ENCODE measurements at regions not wholly inside any gene's neighbourhood (a gene's known extent, or its start where the extent isn't known, plus 50 kb on each side); places are given as distances from the start of the nearest gene placed in this dataset.

DNA sequence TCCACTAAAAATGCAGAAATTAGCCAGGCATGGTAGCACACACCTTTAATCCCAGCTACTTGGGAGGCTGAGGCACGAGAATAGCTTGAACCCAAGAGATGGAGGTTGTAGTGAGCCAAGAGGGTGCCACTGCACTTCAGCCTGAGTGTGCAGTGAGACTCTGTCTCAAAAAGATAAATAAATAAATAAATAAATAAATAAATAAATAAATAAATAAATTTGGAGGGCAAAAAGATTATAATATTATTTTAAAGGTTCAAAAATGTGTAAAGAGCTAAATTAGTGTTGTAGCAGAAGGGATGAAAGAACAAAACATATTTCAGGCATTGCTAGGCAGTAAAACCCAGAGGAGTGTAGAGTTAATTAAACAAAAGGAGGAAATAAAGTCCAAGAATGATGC lies 1136.4 kb upstream of the CDH2 start:
- Histone ChIP-seq H4K20me1 (ENCODE audit: control insufficient read depth, insufficient read depth, low read length, poor library complexity, severe bottlenecking) (no peaks in the 10 kb centered on the region), H2AFZ (ENCODE audit: insufficient read depth, low read depth, low read length, poor library complexity, severe bottlenecking) (no peak overlapping the region), H3K27me3 (replicated peaks in 1 of 4; ENCODE audit: control extremely low read depth in 1 of 4, control insufficient read depth in 3 of 4, insufficient read depth in 4 of 4, low read length in 3 of 4) (no peaks in the 10 kb centered on the region), H3K9ac (ENCODE audit: low read length) (no peak overlapping the region), H3K79me2 (ENCODE audit: control insufficient read depth, insufficient read depth, low read length) (no peaks in the 10 kb centered on the region), H3K27ac (ENCODE audit: low read length in 2 of 2) (no peak overlapping the region), H3K4me3 (ENCODE audit: control extremely low read depth in 1 of 5, extremely low read depth in 1 of 5, insufficient read depth in 1 of 5, low read depth in 2 of 5, low read length in 4 of 5) (no peak overlapping the region), H3K4me2 (replicated peaks; ENCODE audit: low read depth, low read length, poor library complexity, severe bottlenecking) (no peak overlapping the region), H3K9me3 (ENCODE audit: control extremely low read depth in 1 of 3, control insufficient read depth in 2 of 3, insufficient read depth in 1 of 3, low read length in 2 of 3) (no peaks in the 10 kb centered on the region), H3K36me3 (replicated peaks in 1 of 2; ENCODE audit: control extremely low read depth in 1 of 2, control insufficient read depth in 1 of 2, extremely low read depth in 1 of 2, insufficient read depth in 2 of 2, low read length in 1 of 2) (no peaks in the 10 kb centered on the region), H3K4me1 (ENCODE audit: control insufficient read depth in 2 of 2, insufficient read depth in 2 of 2, low read length in 2 of 2) (no peaks in the 10 kb centered on the region)
- no CpG with 5 or more reads among the region's 1 CpG for WGBS (ENCODE audit: insufficient coverage)
- Mint-ChIP-seq H3K27ac (no peak overlapping the region), H3K9me3 (ENCODE audit: insufficient read depth) (peaks cover 2% of the 10 kb centered on the region), H3K4me3 (no peak overlapping the region), H3K4me1 (no peaks in the 10 kb centered on the region), H3K27me3 (no peaks in the 10 kb centered on the region)
- DNase-seq: no peak
- CTCF ChIA-PET: no interaction called here
- no peak for ATAC-seq (ENCODE audit: low read depth)
- POLR2A ChIA-PET: no interaction called here
- TF ChIP-seq, protein P1, sequence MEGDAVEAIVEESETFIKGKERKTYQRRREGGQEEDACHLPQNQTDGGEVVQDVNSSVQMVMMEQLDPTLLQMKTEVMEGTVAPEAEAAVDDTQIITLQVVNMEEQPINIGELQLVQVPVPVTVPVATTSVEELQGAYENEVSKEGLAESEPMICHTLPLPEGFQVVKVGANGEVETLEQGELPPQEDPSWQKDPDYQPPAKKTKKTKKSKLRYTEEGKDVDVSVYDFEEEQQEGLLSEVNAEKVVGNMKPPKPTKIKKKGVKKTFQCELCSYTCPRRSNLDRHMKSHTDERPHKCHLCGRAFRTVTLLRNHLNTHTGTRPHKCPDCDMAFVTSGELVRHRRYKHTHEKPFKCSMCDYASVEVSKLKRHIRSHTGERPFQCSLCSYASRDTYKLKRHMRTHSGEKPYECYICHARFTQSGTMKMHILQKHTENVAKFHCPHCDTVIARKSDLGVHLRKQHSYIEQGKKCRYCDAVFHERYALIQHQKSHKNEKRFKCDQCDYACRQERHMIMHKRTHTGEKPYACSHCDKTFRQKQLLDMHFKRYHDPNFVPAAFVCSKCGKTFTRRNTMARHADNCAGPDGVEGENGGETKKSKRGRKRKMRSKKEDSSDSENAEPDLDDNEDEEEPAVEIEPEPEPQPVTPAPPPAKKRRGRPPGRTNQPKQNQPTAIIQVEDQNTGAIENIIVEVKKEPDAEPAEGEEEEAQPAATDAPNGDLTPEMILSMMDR (IDR thresholded peaks at IDR 0.05): no peak
- no peak for TF ChIP-seq EZH2 (IDR thresholded peaks at IDR 0.05; ENCODE audit: borderline replicate concordance, insufficient read depth, low read depth, low read length, poor library complexity, severe bottlenecking)
- intact Hi-C loops (cut with micrococcal nuclease): no loop called here

DNA sequence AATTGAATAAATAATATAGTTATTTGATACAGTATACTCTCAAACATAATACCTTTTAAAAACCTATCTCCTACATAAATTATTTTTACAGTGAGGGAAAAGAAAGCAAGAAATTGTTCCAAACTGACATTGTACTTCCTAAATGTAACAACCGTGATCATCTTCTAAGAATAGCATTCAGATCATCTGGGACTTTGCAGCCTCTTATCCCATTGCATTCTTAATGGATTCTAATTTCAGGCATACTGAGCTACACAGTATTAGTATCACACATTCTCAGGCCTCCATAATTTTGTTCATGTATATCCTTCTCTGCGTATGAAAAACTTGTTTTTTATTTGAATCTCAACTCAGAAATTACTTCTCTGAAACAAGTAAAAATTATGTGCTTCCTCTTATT lies 1134.7 kb upstream of the CDH2 start:
- POLR2A ChIA-PET: no interaction called here
- H3K27ac ChIP-seq (ENCODE audit: low read length in 2 of 2): no peak overlapping the region
- intact Hi-C loops (cut with micrococcal nuclease): no loop called here
- Mint-ChIP-seq H3K27me3 (no peaks in the 10 kb centered on the region), H3K4me3 (no peak overlapping the region), H3K9me3 (ENCODE audit: insufficient read depth) (peaks cover 2% of the 10 kb centered on the region), H3K4me1 (no peaks in the 10 kb centered on the region), H3K27ac (no peak overlapping the region)
- H3K4me1 ChIP-seq (ENCODE audit: control insufficient read depth in 2 of 2, insufficient read depth in 2 of 2, low read length in 2 of 2): no peaks in the 10 kb centered on the region
- no peaks in the 10 kb centered on the region for H4K20me1 ChIP-seq (ENCODE audit: control insufficient read depth, insufficient read depth, low read length, poor library complexity, severe bottlenecking)
- no peak overlapping the region for H3K9ac ChIP-seq (ENCODE audit: low read length)
- H3K9me3 ChIP-seq (ENCODE audit: control extremely low read depth in 1 of 3, control insufficient read depth in 2 of 3, insufficient read depth in 1 of 3, low read length in 2 of 3): no peaks in the 10 kb centered on the region
- CTCF ChIA-PET: no interaction called here
- H3K79me2 ChIP-seq (ENCODE audit: control insufficient read depth, insufficient read depth, low read length): no peaks in the 10 kb centered on the region
- H3K4me2 ChIP-seq (replicated peaks; ENCODE audit: low read depth, low read length, poor library complexity, severe bottlenecking): no peak overlapping the region
- no peaks in the 10 kb centered on the region for H3K27me3 ChIP-seq (replicated peaks in 1 of 4; ENCODE audit: control extremely low read depth in 1 of 4, control insufficient read depth in 3 of 4, insufficient read depth in 4 of 4, low read length in 3 of 4)
- no peak for ATAC-seq (ENCODE audit: low read depth)
- TF ChIP-seq, protein P1 (IDR thresholded peaks at IDR 0.05): no peak
- TF ChIP-seq EZH2 (IDR thresholded peaks at IDR 0.05; ENCODE audit: borderline replicate concordance, insufficient read depth, low read depth, low read length, poor library complexity, severe bottlenecking): no peak
- 89% methylated on average over 1 of the region's 2 CpGs for WGBS (ENCODE audit: insufficient coverage)
- no peak for DNase-seq
- no peak overlapping the region for H3K4me3 ChIP-seq (ENCODE audit: control extremely low read depth in 1 of 5, extremely low read depth in 1 of 5, insufficient read depth in 1 of 5, low read depth in 2 of 5, low read length in 4 of 5)
- no peak overlapping the region for H2AFZ ChIP-seq (ENCODE audit: insufficient read depth, low read depth, low read length, poor library complexity, severe bottlenecking)
- no peaks in the 10 kb centered on the region for H3K36me3 ChIP-seq (replicated peaks in 1 of 2; ENCODE audit: control extremely low read depth in 1 of 2, control insufficient read depth in 1 of 2, extremely low read depth in 1 of 2, insufficient read depth in 2 of 2, low read length in 1 of 2)

Measured in B cell (primary cell).